HG02678 (cell line): ENCODE measurements at regions not wholly inside any gene's neighbourhood (a gene's known extent, or its start where the extent isn't known, plus 50 kb on each side); places are given as distances from the start of the nearest gene placed in this dataset.
"Not testable (repeated sequence)": the region's sequence is repeated elsewhere in the genome, so short reads cannot be mapped to it uniquely, and the experiment has no call there.

Experiments used
- ATAC-seq: cut with Tn5 transposase; IDR thresholded peaks from one replicate; pipeline ENCODE4 v1.9.1; 2021; ENCODE audit warnings: mild to moderate bottlenecking, moderate library complexity; ENCODE audit not compliant: unreplicated experiment

DNA sequence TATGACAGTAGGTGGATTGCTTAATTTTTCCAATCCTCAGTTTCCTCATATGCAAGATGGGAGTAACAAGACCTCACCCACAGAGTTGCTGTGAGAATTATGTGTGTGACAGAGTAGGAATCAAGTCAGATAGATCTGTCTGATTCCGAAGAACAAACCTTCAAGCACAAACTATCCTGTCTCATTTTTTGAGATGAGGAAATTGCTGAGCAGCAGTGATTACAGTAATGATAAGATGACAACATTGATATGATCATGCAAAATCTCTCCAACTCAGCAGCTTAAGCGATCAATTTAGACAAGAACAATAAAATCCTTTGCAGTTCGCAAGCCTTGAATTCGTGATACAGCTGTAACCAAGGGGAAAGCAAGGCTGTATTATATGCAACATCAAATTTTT is 474.1 kb downstream of the OMA1 start:
- no peak for ATAC-seq

DNA sequence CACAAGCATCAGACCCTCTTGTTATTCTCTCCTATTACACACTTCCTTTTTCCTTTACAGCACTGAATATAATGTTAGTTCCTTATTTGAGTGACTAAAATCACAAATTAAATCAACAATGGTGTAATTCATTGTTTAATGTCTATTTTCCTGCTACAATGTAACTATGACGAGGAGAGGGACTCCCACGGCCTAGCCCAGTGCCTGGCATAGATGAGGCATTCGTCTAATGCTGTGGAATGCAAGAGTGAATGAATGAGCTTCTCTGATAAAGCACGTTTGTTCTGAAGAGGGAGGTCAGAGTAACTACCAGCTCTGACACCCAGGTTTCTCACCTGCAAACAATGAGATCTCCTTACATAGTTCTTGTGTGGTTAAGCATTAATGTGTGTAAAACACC is 479.4 kb downstream of the OMA1 start:
- ATAC-seq: no peak

DNA sequence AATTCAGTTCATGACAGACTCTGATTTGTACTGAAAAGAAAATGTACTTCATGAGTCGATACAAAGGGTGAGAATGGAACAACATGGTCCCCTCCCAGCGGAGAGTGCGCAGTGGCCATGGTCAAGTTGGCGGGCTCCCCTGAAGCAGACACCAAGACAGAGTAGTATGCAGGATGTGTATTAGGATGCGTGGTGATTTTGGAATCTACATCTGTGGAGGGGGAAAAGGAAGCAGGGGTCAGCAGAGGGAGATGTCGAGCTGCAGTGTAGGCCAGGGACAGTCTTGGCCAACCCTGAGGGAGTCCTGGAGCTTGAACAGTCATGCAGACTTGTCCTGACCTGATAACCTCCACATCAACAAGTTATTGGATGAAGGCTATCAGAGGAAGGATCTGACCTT is 481.0 kb downstream of the OMA1 start:
- no peak for ATAC-seq

DNA sequence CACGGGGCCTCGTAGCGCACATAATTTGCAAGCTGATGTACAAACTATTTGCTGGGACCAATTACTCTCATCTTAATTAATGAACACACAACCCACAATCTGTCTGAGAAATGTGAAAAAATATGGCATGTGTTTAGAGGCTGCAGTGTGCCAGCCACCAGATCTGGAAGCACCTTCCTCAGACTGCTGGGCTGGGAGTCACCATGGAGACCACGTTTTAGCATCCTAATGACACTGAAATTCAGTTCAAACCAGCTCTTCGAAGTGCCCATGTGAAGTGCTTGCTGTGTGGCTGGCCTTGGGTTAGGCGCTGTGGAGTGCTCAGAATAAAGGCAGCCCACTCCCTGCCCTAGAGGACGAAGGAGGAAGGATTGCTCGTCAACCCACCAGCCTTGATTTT is 482.4 kb downstream of the OMA1 start:
- no peak for ATAC-seq

DNA sequence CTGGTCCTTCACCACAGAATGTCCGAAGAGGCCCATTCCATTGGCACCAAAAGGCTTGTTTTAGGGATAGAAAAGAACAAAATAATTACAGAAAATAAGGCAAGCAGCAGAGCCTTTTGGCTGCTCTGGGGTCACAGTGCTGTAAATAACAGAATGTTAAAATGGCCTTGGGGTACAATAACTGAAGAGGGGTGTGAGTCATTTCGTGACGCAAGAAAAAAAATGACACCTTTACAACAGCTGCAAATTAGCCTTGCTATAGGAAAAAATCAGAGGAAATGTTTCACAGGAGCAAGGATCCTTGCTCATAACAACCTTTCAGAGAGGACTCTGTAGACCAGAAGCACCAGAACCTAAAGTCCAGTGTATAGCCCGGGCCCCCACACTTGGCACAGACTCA is 483.4 kb downstream of the OMA1 start:
- ATAC-seq: no peak

DNA sequence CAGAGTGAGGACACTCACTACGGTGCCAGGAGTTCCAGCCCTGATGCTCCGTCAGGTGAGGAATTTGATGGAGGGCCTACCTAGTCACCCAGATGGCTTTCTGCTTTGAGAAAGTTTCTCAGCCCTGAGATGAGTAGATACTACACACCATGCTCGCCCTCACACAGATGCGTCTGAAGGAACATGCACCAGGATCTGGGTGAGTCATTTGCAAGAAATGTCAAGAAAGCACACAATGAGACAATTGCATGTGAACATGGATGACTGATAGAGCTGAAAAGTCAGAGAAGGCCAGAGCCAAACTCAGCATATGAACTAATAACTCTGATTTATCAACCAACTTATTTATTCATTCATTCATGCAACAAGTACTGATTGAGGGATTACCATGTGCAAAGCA is 483.9 kb downstream of the OMA1 start:
- no peak for ATAC-seq

DNA sequence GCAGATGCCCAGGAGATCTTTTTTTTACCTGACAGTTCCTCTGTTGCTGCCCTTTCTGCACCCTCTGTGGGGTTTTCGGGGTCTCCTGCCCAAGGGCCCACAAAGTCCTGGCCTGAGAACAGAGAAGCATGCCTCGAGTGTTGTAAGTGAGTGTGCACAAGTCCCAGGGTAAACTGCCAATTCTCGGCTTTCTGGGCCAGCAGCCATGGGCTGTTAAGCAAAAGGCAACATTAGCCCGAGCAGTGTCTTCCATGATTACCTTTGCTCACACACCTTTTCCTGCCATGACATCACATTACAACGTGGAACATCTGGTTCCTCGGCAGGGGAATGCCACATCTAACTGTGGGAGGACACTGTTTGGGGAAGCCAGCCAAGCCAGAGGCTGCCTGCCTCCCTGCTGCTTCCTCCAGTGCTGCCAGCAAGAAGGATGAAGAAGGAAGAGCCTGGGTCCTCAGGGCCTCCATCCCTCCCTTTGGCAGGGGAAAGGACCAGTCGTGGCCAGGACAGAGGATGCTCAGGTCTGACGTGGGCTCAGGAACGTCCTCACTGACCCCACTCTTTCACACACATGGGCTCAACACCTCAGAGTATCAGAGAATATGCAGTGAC is 485.9 kb downstream of the OMA1 start:
- ATAC-seq: no peak

DNA sequence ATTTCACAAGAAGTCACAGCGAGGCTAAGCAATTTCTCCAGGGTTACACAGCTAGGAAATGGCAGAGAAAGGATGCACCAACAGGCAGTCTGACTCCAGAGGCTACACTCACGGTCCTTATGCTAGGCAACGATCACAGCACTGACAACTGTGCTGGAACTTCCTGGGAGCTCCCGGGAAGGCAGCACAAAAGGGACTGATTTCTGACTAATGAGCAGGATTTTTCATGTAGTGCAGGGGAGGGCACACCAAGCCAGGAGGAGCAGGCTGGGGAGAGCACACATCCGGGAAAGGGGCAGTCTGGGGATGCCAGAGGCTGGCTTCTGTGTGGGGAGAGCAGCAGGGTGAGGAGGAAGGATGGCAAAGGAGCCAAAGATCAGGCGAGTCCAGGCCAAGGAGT is 486.7 kb downstream of the OMA1 start:
- no peak for ATAC-seq

DNA sequence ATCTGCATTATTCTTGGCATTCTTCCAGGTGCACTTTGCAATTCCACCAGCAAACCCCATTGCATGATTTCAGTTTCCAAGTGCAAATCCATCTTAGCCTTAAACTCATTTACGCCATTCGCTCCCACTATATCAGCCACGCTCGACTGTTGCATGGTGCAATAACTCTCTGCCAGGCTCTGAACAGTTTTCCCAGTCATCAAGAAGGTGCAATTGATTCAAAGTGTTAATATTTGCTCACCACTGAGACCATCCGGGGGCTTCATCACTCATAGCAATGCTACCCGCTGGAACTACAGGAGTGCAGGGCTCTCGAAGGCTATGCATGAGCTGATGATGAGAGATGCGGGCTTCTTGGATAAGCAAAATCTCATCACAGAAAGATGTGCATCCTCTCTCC is 488.2 kb downstream of the OMA1 start:
- no peak for ATAC-seq

DNA sequence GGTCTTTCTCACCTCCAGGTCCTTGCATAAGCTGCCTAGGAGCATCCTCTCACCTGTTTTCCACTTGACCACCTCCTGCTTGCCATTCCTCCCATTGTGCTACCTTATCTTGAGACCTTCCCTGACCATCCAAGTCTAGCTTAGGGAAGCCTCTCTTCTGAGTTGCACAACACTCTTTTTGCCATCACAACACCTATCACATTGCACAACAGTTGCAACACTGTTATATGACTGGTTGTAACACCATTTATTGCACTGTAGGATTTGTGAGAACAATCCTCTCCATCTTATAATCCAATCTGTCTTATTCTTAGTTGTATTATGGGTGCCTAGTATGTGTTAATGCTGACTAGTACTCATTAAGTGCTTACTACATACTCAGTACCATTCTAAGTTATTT is 488.7 kb downstream of the OMA1 start:
- no peak for ATAC-seq

DNA sequence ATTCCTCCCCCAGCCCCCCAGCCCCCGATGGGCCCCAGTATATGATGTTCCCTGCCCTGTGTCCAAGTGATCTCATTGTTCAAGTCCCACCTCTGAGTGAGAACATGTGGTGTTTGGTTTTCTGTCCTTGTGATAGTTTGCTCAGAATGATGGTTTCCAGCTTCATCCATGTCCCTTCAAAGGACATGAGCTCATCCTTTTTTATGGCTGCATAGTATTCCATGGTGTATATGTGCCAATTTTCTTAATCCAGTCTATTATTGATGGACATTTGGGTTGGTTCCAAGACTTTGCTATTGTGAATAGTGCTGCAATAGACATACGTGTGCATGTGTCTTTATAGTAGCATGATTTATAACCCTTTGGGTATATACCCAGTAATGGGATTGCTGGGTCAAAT is 495.3 kb downstream of the OMA1 start:
- ATAC-seq: not testable (repeated sequence)

DNA sequence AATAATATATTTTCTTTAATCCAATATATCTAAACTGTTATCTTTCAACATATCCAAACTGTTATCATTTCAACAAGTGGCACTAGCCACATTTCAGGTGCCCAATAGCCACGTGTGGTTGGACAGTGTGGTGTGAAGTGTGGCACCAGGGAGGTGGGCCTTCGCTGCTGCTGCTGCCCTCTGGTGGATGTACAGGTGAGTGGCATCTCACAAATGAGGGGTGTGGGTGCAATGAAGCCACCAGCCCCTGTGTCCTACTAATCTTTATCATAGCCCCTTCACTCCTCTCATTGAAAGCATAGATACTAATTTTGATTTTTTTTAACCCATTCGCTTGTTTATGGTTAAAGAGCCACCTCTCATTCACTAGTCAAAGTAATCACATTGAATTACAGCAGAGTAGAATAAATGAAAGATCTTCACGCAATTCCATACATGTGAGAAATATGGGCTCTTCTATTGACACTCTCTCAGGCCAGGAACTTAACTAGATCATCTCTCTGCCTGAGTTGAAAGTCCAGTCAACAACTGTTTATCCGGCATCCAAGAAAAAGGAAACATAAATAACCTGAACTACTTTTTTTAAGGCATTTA is 499.2 kb downstream of the OMA1 start:
- peak; percentile 64 for ATAC-seq

DNA sequence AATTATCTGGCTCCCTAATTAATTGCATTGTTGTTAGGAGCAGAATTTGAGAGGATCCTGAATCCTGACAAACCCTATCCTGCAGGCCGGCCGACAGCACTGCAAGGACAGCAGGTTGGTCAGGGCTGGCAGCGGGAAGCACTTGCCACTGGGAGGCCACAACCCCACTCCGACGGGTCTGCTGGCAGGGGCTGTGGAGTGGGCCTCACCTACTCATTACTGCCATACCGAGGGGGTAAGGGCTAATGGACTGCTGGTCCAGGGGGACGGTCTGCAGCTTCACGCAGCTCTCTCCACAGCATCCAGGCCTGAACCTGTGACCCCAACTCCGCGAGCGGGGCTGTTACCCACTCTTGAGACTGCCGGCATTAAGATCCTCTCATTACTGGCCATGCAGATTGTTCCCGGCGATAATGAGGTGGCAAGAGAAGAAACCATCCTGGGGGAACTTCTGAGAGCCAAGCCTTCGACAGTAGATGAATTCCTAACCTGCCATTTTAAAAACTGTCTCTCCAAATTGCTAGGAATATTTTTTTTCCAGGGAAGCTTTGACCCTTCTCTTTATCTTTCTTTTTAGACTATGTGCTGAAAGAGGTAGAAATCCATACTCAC is 501.3 kb downstream of the OMA1 start:
- no peak for ATAC-seq

DNA sequence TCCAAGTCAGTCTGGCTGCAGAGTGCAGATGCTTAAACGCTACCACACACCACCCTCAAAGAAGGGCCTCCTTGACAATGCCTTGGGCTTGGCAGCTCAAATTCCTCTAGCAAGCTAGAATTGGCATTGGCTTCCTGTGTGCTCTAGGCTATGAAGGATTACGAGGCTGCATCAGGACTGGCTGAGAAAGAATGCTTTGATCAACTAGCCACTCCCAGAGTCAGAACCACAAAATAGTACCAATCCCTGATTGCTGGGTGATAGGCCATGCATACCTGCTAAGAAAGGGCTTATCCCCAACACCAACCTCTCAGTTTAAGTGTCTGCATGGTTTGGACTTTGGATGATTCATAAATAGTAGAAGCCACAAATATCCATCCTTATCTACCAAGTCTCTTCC is 504.9 kb downstream of the OMA1 start:
- no peak for ATAC-seq

DNA sequence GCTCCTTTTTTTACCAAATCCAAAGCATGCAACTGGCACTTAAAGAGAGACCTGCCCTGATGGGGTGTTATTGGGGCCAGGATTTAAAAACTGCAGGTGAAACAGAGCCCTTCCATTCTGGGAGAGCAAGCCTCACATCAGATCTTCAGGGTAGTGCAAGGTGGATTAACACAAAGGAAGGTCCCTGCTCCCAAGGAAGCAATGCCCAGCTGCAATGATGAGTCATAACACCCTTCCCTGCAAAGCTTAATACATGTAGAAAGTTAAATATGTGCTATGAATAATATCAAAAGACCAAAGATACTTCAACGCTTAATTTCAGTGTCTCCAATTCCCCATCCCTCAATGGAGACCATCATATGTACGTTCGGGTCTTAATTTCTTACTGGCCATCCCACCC is 508.0 kb downstream of the OMA1 start:
- ATAC-seq: no peak

DNA sequence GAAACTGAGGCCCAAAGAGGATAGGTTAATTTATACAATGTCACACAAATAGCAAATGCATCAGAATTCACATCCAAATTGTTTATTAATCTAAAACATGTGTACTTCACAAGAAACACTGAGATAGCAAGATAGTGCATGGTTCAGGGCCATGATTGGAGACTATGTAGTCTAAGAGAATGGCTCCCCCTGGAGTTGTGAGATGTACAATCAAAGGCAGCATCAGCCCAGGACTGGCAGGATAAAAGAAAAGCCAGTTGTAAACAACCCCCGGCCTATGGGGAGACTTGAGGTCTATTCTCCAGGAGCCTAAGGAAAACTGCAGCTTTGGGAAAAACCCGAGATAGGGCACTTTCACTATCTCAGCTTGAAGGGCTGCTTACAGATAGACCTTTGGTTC is 511.0 kb downstream of the OMA1 start:
- ATAC-seq: no peak

DNA sequence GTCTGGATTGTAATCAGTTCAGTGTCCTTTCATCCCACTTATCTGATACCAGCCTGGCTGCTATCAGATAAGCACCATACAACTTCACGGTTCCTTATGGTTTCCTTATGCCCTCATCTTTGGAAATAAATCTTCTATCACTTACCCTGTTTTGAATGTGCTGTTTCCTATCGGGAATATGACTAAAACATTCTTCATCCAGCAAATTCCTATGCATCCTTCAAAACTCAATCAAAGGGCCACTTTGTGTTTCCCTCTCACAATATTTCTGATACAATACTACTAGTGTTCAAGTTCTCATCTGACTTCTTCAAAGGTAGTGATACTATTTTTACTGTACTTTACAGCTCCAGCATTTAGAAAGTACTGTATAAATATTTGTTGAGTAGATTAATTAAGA is 513.2 kb downstream of the OMA1 start:
- no peak for ATAC-seq

DNA sequence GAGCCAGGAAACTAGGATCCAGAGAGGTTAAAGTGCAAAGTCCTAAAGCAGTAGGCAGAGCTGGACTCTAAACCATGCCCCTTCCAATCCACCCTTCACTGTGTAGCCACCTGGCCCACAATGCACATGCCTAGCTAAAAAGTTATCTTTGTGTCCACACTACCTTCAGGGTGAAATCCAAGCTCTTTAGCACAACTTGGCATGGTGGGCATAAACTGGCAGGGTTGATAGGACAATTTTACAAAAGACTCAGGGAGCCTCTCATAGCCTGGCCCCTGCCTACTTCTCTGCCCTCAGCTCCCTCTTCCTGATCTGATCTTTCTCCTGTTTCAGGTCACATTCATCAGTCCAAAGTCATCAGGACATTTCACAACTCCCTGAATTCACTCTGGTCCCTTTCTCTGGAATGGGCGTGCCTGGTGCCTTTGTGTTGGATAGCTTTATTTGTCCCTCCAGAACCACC is 513.9 kb downstream of the OMA1 start:
- ATAC-seq: no peak

DNA sequence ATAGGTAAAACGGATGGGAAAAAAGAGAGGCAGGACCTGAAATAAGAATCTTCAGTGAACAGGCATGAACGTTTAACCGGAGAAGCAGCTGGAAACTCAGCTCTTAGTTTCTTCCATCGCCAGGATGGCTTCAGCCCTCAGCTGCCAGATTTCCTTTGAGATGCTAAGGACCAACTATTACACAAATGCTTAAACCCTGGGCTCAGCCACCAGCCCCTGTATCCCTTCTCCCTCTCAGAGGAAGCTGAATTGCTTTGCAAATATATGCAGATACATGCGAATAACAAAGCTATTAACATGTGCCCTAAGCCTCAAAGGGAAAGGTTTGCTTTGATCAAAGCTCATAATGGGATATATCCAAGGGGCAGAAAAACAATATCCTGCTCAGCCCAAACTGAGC is 515.1 kb downstream of the OMA1 start:
- no peak for ATAC-seq

DNA sequence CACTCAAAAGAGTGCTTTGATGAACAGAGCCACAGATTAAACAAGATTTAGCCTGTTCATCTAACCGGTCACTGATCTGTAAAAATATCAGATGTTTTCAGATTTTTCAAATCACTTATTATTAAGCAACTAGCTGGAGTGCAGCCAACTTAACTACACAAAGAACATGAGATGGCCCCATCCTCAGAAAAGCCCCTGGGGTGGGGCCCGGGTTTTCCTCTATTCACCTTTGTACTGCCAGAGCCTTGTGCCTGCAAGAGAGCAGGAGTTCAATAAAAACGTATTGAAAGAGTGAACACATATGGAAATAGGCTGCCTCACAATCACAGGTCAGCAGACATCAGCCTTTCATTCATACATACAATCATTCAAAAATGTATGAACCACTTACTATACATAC is 516.1 kb downstream of the OMA1 start:
- ATAC-seq: no peak

DNA sequence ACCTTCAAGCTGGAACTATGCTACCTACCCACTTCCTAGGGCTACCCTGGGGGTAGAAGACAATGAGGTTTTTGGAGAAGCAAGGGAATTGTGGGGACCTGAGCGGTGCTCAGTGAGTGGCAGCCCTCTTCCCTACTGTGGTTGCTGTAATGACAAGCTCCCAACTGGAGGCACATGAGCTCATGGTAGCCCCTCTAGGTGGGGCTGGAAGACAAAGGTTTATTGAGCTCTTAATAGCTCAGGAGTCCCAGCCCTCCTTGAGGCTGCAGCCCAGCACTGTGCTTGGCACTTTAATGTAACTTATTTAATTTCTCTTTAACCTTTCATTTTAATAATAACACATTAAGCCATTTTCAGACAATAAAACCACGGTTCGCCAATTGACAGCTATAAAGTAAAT is 528.9 kb downstream of the OMA1 start:
- no peak for ATAC-seq

DNA sequence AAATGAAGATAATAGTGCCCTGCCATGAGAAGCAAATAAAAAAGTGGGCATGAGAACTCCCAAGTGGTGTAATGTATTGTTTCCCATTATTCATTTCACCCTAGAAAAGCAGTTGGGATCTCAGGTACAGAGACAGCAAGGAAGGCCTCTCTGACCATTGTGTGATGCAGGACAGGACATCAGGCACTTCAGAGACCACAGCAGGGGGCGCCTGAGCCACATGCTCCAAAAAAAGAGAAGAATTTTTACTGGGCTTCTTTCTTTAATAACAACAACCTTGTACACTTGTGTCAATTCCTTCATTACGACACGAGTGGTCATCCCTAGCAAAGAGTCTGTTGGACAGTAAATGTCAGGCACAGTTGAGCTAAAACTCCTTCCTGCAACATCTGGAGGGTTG is 533.3 kb downstream of the OMA1 start:
- ATAC-seq: no peak

DNA sequence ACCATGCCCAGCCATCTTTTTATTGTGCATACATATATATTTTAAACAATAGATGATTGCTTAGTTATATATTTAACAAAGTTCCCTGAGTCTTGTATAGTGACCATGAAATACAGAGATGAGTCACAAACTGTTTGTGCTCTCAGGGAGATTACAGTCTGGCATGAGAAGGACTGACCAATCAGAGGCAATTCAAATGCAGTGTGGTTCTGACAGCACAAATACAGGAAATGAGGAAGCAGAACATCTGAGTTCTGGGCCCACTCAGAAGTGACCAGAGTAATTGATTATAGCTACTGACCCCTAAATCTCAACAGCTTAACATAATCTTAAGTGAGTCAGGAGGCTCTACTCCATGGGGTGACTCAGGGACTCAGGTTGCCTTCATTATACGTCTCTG is 534.5 kb downstream of the OMA1 start:
- no peak for ATAC-seq
